Hepatocyte (in vitro differentiated cells): ENCODE measurements at regions not wholly inside any gene's neighbourhood (a gene's known extent, or its start where the extent isn't known, plus 50 kb on each side); places are given as distances from the start of the nearest gene placed in this dataset.

Source experiments
- EZH2 ChIP-seq: fragments of 200-600 bp; sonication (generic); IDR thresholded peaks from 2 replicates; pipeline ENCODE4 v1.6.1; 2016; ENCODE audit warnings: antibody characterized with exemption, mild to moderate bottlenecking, borderline replicate concordance
- EZH2phosphoT487 ChIP-seq: fragments of 200-600 bp; sonication (generic); IDR thresholded peaks from one replicate; pipeline ENCODE4 v1.6.1; 2018; ENCODE audit warnings: antibody characterized with exemption, mild to moderate bottlenecking, low read depth, moderate library complexity; ENCODE audit not compliant: unreplicated experiment, severe bottlenecking
- TF ChIP-seq, protein P1 (sequence below): fragments of 200-600 bp; sonication (generic); IDR thresholded peaks from 2 replicates; pipeline ENCODE4 v1.5.1; 2016; ENCODE audit warnings: antibody characterized with exemption, mild to moderate bottlenecking; ENCODE audit not compliant: poor library complexity

- TF ChIP-seq, protein P1, sequence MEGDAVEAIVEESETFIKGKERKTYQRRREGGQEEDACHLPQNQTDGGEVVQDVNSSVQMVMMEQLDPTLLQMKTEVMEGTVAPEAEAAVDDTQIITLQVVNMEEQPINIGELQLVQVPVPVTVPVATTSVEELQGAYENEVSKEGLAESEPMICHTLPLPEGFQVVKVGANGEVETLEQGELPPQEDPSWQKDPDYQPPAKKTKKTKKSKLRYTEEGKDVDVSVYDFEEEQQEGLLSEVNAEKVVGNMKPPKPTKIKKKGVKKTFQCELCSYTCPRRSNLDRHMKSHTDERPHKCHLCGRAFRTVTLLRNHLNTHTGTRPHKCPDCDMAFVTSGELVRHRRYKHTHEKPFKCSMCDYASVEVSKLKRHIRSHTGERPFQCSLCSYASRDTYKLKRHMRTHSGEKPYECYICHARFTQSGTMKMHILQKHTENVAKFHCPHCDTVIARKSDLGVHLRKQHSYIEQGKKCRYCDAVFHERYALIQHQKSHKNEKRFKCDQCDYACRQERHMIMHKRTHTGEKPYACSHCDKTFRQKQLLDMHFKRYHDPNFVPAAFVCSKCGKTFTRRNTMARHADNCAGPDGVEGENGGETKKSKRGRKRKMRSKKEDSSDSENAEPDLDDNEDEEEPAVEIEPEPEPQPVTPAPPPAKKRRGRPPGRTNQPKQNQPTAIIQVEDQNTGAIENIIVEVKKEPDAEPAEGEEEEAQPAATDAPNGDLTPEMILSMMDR, result no peak
- no peak for TF ChIP-seq EZH2
- no peak for TF ChIP-seq EZH2phosphoT487
These were observed 236.9 kb downstream of the BCAS1 start for GRCh38 chr20:53833333-53834061.
